Skeletal muscle tissue (tissue), 3 donors: ENCODE measurements at regions not wholly inside any gene's neighbourhood (a gene's known extent, or its start where the extent isn't known, plus 50 kb on each side); places are given as distances from the start of the nearest gene placed in this dataset.
"Not testable (repeated sequence)": the region's sequence is repeated elsewhere in the genome, so short reads cannot be mapped to it uniquely, and the experiment has no call there.

Experiments used
- H3K27ac ChIP-seq: one replicate; pipeline ENCODE4 v1.7.0; 2013; ENCODE audit warnings: mild to moderate bottlenecking, low read depth, low read length, inconsistent platforms
- H3K27me3 ChIP-seq, 3 donors: one replicate each; pipeline ENCODE4 v1.7.0; 2013; ENCODE audit warnings: low read length in 3 of 3; ENCODE audit not compliant: control insufficient read depth in 3 of 3, insufficient read depth in 3 of 3
- H3K36me3 ChIP-seq, 3 donors: one replicate each; pipeline ENCODE4 v1.7.0; 2013; ENCODE audit warnings: low read length in 3 of 3; ENCODE audit not compliant: control insufficient read depth in 3 of 3, insufficient read depth in 3 of 3
- H3K4me1 ChIP-seq, 3 donors: one replicate each; pipeline ENCODE4 v1.7.0; 2013; ENCODE audit warnings: low read length in 3 of 3, mild to moderate bottlenecking in 3 of 3; ENCODE audit not compliant: control insufficient read depth in 3 of 3, insufficient read depth in 3 of 3
- H3K4me3 ChIP-seq, 3 donors: one replicate each; pipeline ENCODE4 v1.7.0; 2013; ENCODE audit warnings: low read length in 3 of 3
- H3K9ac ChIP-seq, 3 donors: one replicate each; pipeline ENCODE4 v1.7.0; 2013; ENCODE audit warnings: low read length in 3 of 3, mild to moderate bottlenecking in 3 of 3, moderate library complexity in 2 of 3, low read depth in 1 of 3
- H3K9me3 ChIP-seq, 3 donors: one replicate each; pipeline ENCODE4 v1.7.0; 2013; ENCODE audit warnings: low read length in 3 of 3; ENCODE audit not compliant: control insufficient read depth in 3 of 3
- donor health status: Osteomylitis.

- H3K27me3 ChIP-seq, result no peaks in the 10 kb centered on the region
- no peaks in the 10 kb centered on the region for H3K36me3 ChIP-seq
- no peak overlapping the region for H3K27ac ChIP-seq
- H3K4me1 ChIP-seq, result no peaks in the 10 kb centered on the region
- H3K9me3 ChIP-seq, result no peaks in the 10 kb centered on the region
- H3K9ac ChIP-seq, result no peak overlapping the region
- H3K4me3 ChIP-seq, result no peak overlapping the region
These were observed 555.5 kb upstream of the NR5A2 start for GRCh38 chr1:199472018-199472417.

- H3K4me1 ChIP-seq, result no peaks in the 10 kb centered on the region
- no peak overlapping the region for H3K9ac ChIP-seq
- no peak overlapping the region for H3K27ac ChIP-seq
These were observed 554.5 kb upstream of the NR5A2 start for GRCh38 chr1:199472978-199473377.

GRCh38 chr1:199474738-199475137 is 552.8 kb upstream of the NR5A2 start:
- Histone ChIP-seq H3K27ac (no peak overlapping the region), H3K27me3 (no peaks in the 10 kb centered on the region), H3K9me3 (no peaks in the 10 kb centered on the region), H3K9ac (no peak overlapping the region), H3K36me3 (no peaks in the 10 kb centered on the region), H3K4me1 (no peaks in the 10 kb centered on the region), H3K4me3 (no peak overlapping the region)

More at GRCh38 chr1:199472978-199473377, 554.5 kb upstream of the NR5A2 start:
- Histone ChIP-seq H3K36me3 (no peaks in the 10 kb centered on the region), H3K9me3 (no peaks in the 10 kb centered on the region), H3K27me3 (no peaks in the 10 kb centered on the region), H3K4me3 (no peak overlapping the region)

GRCh38 chr1:199482426-199482825 is 545.1 kb upstream of the NR5A2 start:
- Histone ChIP-seq H3K27me3 (no peaks in the 10 kb centered on the region), H3K4me3 (no peak overlapping the region)

GRCh38 chr1:199489594-199489993 is 537.9 kb upstream of the NR5A2 start:
- Histone ChIP-seq H3K27me3 (no peaks in the 10 kb centered on the region), H3K4me3 (no peak overlapping the region), H3K9me3 (peaks cover 0 to 6% (median 3%) of the 10 kb centered on the region in 3 donors), H3K9ac (no peak overlapping the region), H3K27ac (no peak overlapping the region), H3K4me1 (no peaks in the 10 kb centered on the region), H3K36me3 (no peaks in the 10 kb centered on the region)

More at GRCh38 chr1:199482426-199482825, 545.1 kb upstream of the NR5A2 start:
- Histone ChIP-seq H3K4me1 (no peaks in the 10 kb centered on the region), H3K9me3 (no peaks in the 10 kb centered on the region), H3K9ac (no peak overlapping the region), H3K36me3 (no peaks in the 10 kb centered on the region), H3K27ac (no peak overlapping the region)

GRCh38 chr1:199490769-199491527 is 536.6 kb upstream of the NR5A2 start:
- H3K4me1 ChIP-seq, result no peaks in the 10 kb centered on the region
- H3K9ac ChIP-seq, result no peak overlapping the region
- H3K36me3 ChIP-seq, result no peaks in the 10 kb centered on the region
- H3K27ac ChIP-seq, result no peak overlapping the region
- peaks cover 0 to 6% (median 3%) of the 10 kb centered on the region in 3 donors for H3K9me3 ChIP-seq
- H3K4me3 ChIP-seq, result no peak overlapping the region
- H3K27me3 ChIP-seq, result no peaks in the 10 kb centered on the region

DNA sequence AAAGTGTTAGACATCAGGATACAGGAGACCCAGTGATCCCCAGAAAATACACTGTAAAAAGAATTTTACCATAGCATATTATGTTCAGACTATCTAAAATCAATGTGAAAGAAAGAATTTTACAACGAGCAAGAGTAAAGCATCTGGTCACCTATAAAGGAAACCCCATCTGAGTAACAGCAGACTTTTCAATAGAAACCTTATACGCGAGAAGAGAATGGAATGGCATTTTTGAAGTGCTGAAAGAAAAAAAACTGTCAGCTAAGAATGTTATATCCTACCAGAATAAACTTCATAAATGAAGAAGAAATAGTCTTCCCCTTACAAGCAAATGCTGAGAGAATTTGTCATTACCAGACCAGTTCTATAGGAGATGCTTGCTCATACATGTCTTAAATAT is 532.1 kb upstream of the NR5A2 start:
- Histone ChIP-seq H3K4me3 (no peak overlapping the region), H3K9me3 (peaks cover 0 to 6% (median 3%) of the 10 kb centered on the region in 3 donors), H3K27me3 (no peaks in the 10 kb centered on the region), H3K9ac (no peak overlapping the region), H3K36me3 (no peaks in the 10 kb centered on the region), H3K4me1 (no peaks in the 10 kb centered on the region), H3K27ac (no peak overlapping the region)

- not testable (repeated sequence) for H3K27me3 ChIP-seq, H3K4me3 ChIP-seq, H3K27ac ChIP-seq, H3K36me3 ChIP-seq, H3K9me3 ChIP-seq, H3K4me1 ChIP-seq, H3K9ac ChIP-seq
These were observed 528.7 kb upstream of the NR5A2 start for GRCh38 chr1:199498802-199499201.

DNA sequence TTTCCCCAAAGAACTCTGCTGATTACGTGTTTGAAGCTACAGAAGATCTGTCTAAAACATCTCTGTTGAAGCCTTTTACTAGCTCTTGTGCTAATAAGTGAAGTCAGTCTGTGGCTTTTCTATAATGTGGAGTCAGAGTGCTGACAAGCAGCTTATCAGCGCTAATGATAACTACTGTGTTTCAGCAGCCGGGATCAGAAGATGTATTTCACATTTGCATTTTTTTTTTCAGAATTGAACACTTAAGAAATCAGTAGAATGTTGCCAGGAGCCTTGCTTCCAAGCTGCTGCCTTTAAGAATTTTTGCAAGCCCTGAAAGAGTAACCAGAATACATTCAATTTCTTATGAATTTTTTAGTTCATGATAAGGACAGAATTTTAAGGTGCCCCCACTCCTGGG is 519.4 kb upstream of the NR5A2 start:
- Histone ChIP-seq H3K4me3 (no peak overlapping the region), H3K36me3 (no peaks in the 10 kb centered on the region), H3K4me1 (no peaks in the 10 kb centered on the region), H3K27ac (no peak overlapping the region), H3K9ac (no peak overlapping the region), H3K27me3 (no peaks in the 10 kb centered on the region), H3K9me3 (no peaks in the 10 kb centered on the region)

- H3K27ac ChIP-seq, result no peak overlapping the region
- no peaks in the 10 kb centered on the region for H3K36me3 ChIP-seq
- H3K9ac ChIP-seq, result no peak overlapping the region
- H3K9me3 ChIP-seq, result no peaks in the 10 kb centered on the region
- no peaks in the 10 kb centered on the region for H3K27me3 ChIP-seq
- no peaks in the 10 kb centered on the region for H3K4me1 ChIP-seq
- H3K4me3 ChIP-seq, result no peak overlapping the region
These were observed 518.9 kb upstream of the NR5A2 start for GRCh38 chr1:199508653-199509052.
